Mucosa of descending colon (tissue), 3 donors: ENCODE measurements at regions not wholly inside any gene's neighbourhood (a gene's known extent, or its start where the extent isn't known, plus 50 kb on each side); places are given as distances from the start of the nearest gene placed in this dataset.
"Not testable (repeated sequence)": the region's sequence is repeated elsewhere in the genome, so short reads cannot be mapped to it uniquely, and the experiment has no call there.

ENCODE experiments used
- ATAC-seq: fragments of 200-7000 bp; cut with Tn5 transposase; one replicate; pipeline ENCODE4 v1.9.1; 2020; ENCODE audit warnings: mild to moderate bottlenecking, moderate library complexity
- DNase-seq, 3 donors: peaks; one replicate each; pipeline ENCODE4 v3.0.0-alpha.2; 2020
- H3K36me3 ChIP-seq: fragments of 200-600 bp; one replicate; pipeline ENCODE4 v1.8.0; 2021; ENCODE audit warnings: low read depth, mild to moderate bottlenecking
- H3K4me1 ChIP-seq: fragments of 200-600 bp; one replicate; pipeline ENCODE4 v1.8.0; 2021; ENCODE audit warnings: low read depth, mild to moderate bottlenecking
- H3K4me3 ChIP-seq: fragments of 200-600 bp; one replicate; pipeline ENCODE4 v1.8.0; 2021; ENCODE audit warnings: mild to moderate bottlenecking
- H3K9me3 ChIP-seq: fragments of 200-600 bp; one replicate; pipeline ENCODE4 v1.8.0; 2021; ENCODE audit warnings: mild to moderate bottlenecking
- CTCF ChIP-seq: fragments of 200-600 bp; IDR thresholded peaks from one replicate; pipeline ENCODE4 v1.8.0; 2022; ENCODE audit warnings: antibody characterized with exemption, mild to moderate bottlenecking
- intact Hi-C, 2 donors: fragments of 100-400 bp; cut with DNase I in 1 of 2; cut with micrococcal nuclease in 1 of 2; formaldehyde crosslinking; loops; one replicate each; pipeline versions ENCODE4 v1.11.0 to v1.11.1; 2022; cut with DNase I, micrococcal nuclease
- donor health status: DM: no; HTN: no; CAD: no; lungs with moderate emphysema.
- donor health status: DM: no; HTN: no; CAD: no.
- donor health status: DM: no; HTN: yes; CAD: no.

- no peak for ATAC-seq
- Histone ChIP-seq H3K36me3 (no peaks in the 10 kb centered on the region), H3K9me3 (peaks cover 3% of the 10 kb centered on the region), H3K4me1 (no peaks in the 10 kb centered on the region), H3K4me3 (no peak overlapping the region)
- TF ChIP-seq CTCF, result no peak
- DNase-seq, result no peak
- intact Hi-C loops, result no loop called here
These were observed 1505.2 kb downstream of the AMY1C start for GRCh38 chr1:105254906-105255305.

GRCh38 chr1:105260001-105260400 lies 1510.3 kb downstream of the AMY1C start:
- intact Hi-C loops, result no loop called here
- no peak for TF ChIP-seq CTCF
- H3K4me3 ChIP-seq, result no peak overlapping the region
- no peak for DNase-seq
- no peaks in the 10 kb centered on the region for H3K36me3 ChIP-seq
- no peaks in the 10 kb centered on the region for H3K9me3 ChIP-seq
- no peak for ATAC-seq
- no peaks in the 10 kb centered on the region for H3K4me1 ChIP-seq

- Histone ChIP-seq H3K9me3 (peaks cover 6% of the 10 kb centered on the region), H3K4me3 (no peak overlapping the region), H3K36me3 (no peaks in the 10 kb centered on the region), H3K4me1 (no peaks in the 10 kb centered on the region)
- ATAC-seq (no peak), DNase-seq (no peak)
- intact Hi-C loops, result no loop called here
- no peak for TF ChIP-seq CTCF
These were observed 1521.3 kb downstream of the AMY1C start for GRCh38 chr1:105270966-105271365.

- H3K9me3 ChIP-seq, DNase-seq, H3K4me1 ChIP-seq, ATAC-seq, H3K4me3 ChIP-seq, H3K36me3 ChIP-seq, intact Hi-C loops: not testable (repeated sequence)
These were observed 1522.7 kb downstream of the AMY1C start for GRCh38 chr1:105272376-105272775.

- ATAC-seq, result no peak
- TF ChIP-seq CTCF, result no peak
- Histone ChIP-seq H3K9me3 (peaks cover 6% of the 10 kb centered on the region), H3K4me3 (no peak overlapping the region), H3K4me1 (no peaks in the 10 kb centered on the region), H3K36me3 (no peaks in the 10 kb centered on the region)
- DNase-seq, result no peak
- intact Hi-C loops, result no loop called here
These were observed 1545.1 kb downstream of the AMY1C start for GRCh38 chr1:105294838-105295237.

GRCh38 chr1:105310063-105310462 lies 1560.4 kb downstream of the AMY1C start:
- no peak overlapping the region for H3K4me3 ChIP-seq
- no peak for TF ChIP-seq CTCF
- DNase-seq, result no peak
- intact Hi-C loops, result no loop called here
- H3K36me3 ChIP-seq, result no peaks in the 10 kb centered on the region
- H3K9me3 ChIP-seq, result no peaks in the 10 kb centered on the region
- ATAC-seq, result no peak
- H3K4me1 ChIP-seq, result no peaks in the 10 kb centered on the region
